CD4-positive, CD25-positive, alpha-beta regulatory T cell (primary cell): ENCODE measurements at regions not wholly inside any gene's neighbourhood (a gene's known extent, or its start where the extent isn't known, plus 50 kb on each side); places are given as distances from the start of the nearest gene placed in this dataset.
"Not testable (repeated sequence)": the region's sequence is repeated elsewhere in the genome, so short reads cannot be mapped to it uniquely, and the experiment has no call there.

Source experiments
- ATAC-seq, 2 donors: fragments of 150-1000 bp; cut with Tn5 transposase; one replicate each; pipeline ENCODE4 v1.10.0; 2021; ENCODE audit warnings: low read depth in 2 of 2, moderate number of reproducible peaks in 2 of 2, moderate library complexity in 1 of 2
- DNase-seq, 3 donors: peaks; one replicate each; pipeline versions ENCODE4 v3.0.0 to v3.0.0-alpha.2; 2012 to 2022; ENCODE audit warnings: mixed read lengths in 1 of 3
- H3K27ac ChIP-seq: one replicate; pipeline ENCODE4 v1.7.0; 2013; ENCODE audit warnings: mild to moderate bottlenecking, low read length; ENCODE audit not compliant: insufficient read depth, poor library complexity, severe bottlenecking
- H3K27me3 ChIP-seq: one replicate; pipeline ENCODE4 v1.7.0; 2013; ENCODE audit warnings: low read length; ENCODE audit not compliant: control insufficient read depth, insufficient read depth
- H3K36me3 ChIP-seq: one replicate; pipeline ENCODE4 v1.7.0; 2013; ENCODE audit warnings: mild to moderate bottlenecking, low read length, moderate library complexity; ENCODE audit not compliant: control insufficient read depth, insufficient read depth
- H3K4me1 ChIP-seq: 2 replicates; pipeline ENCODE4 v1.7.0; 2013; ENCODE audit warnings: mild to moderate bottlenecking, low read length; ENCODE audit not compliant: insufficient read depth, control insufficient read depth, poor library complexity, severe bottlenecking
- H3K4me3 ChIP-seq: one replicate; pipeline ENCODE4 v1.7.0; 2013; ENCODE audit warnings: low read depth, mild to moderate bottlenecking, low read length, moderate library complexity
- H3K9me3 ChIP-seq, 2 experiments: 1 replicate in 1 of 2; 2 replicates in 1 of 2; pipeline ENCODE4 v1.7.0; 2013; ENCODE audit warnings: low read length in 2 of 2, mild to moderate bottlenecking in 1 of 2, moderate library complexity in 1 of 2; ENCODE audit not compliant: control insufficient read depth in 2 of 2
- H3K27ac Mint-ChIP-seq, 3 donors: one replicate each; pipeline ENCODE4 v1.8.0; 2020 to 2022; ENCODE audit warnings: mild to moderate bottlenecking in 3 of 3, mixed read lengths in 3 of 3, moderate library complexity in 2 of 3
- H3K27me3 Mint-ChIP-seq: one replicate; pipeline ENCODE4 v1.8.0; 2022; ENCODE audit warnings: mild to moderate bottlenecking, mixed read lengths
- H3K36me3 Mint-ChIP-seq: one replicate; pipeline ENCODE4 v1.8.0; 2020; ENCODE audit warnings: mixed read lengths
- H3K4me1 Mint-ChIP-seq, 4 donors: one replicate each; pipeline ENCODE4 v1.8.0; 2020 to 2022; ENCODE audit warnings: mixed read lengths in 4 of 4, mild to moderate bottlenecking in 1 of 4
- H3K4me3 Mint-ChIP-seq, 4 donors: one replicate each; pipeline ENCODE4 v1.8.0; 2020 to 2022; ENCODE audit warnings: mild to moderate bottlenecking in 4 of 4, mixed read lengths in 4 of 4, moderate library complexity in 3 of 4
- H3K9me3 Mint-ChIP-seq, 7 donors: one replicate each; pipeline ENCODE4 v1.8.0; 2020 to 2022; ENCODE audit warnings: mixed read lengths in 7 of 7, mild to moderate bottlenecking in 3 of 7, moderate library complexity in 2 of 7

DNA sequence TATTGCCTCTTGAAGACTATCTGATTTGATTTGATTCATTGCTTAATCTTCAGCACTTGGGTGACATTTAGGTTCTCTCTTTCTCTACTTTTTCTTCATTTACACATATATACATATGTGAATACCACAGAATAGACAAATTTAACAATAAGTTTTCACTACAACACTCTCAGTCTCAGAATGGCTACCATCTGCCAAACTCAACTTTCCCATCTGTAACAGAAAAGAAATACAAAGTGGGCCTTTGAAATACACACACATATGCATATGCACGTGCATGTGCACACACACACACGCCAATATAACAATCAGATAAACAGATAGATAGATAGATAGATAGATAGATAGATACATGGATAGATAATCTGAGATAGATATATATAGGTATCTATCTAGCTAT lies 762.8 kb upstream of the NUDT12 start:
- no peak overlapping the region for H3K4me3 ChIP-seq
- H3K27ac Mint-ChIP-seq, result no peak overlapping the region
- H3K4me1 ChIP-seq, result no peaks in the 10 kb centered on the region
- no peak overlapping the region for H3K27ac ChIP-seq
- H3K9me3 ChIP-seq, result peaks cover 0 to 2% of the 10 kb centered on the region in 2 experiments
- no peaks in the 10 kb centered on the region for H3K36me3 Mint-ChIP-seq
- no peak overlapping the region for H3K4me3 Mint-ChIP-seq
- H3K4me1 Mint-ChIP-seq, result no peaks in the 10 kb centered on the region
- DNase-seq (no peak), ATAC-seq (no peak)
- peaks cover 1 to 9% (median 4%) of the 10 kb centered on the region in 7 donors for H3K9me3 Mint-ChIP-seq
- no peaks in the 10 kb centered on the region for H3K36me3 ChIP-seq
- no peaks in the 10 kb centered on the region for H3K27me3 Mint-ChIP-seq
- no peaks in the 10 kb centered on the region for H3K27me3 ChIP-seq

DNA sequence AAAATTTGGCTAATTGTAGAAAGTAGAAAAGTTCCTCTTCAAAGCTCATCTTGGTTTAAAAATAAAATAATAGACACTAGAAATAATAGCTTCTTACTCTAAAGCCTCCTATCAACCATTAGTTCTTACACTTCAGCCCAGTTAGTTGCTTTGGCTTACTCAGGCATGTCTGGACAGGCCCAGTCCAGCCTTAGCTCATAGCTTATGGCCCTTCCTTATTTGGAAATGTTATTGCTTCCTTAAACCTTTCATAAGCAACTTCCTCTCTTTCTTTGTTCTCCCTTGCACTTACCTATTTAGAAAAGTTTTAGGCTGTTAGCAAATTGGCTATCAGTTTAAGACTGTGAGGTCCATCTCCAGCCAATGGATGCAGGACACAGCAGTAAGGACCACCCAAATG lies 754.1 kb upstream of the NUDT12 start:
- H3K4me3 ChIP-seq, H3K27me3 Mint-ChIP-seq, H3K9me3 Mint-ChIP-seq, H3K4me1 Mint-ChIP-seq, H3K36me3 ChIP-seq, H3K27ac Mint-ChIP-seq, H3K27ac ChIP-seq, H3K4me3 Mint-ChIP-seq, H3K9me3 ChIP-seq, H3K36me3 Mint-ChIP-seq, ATAC-seq, H3K4me1 ChIP-seq, H3K27me3 ChIP-seq, DNase-seq: not testable (repeated sequence)

GRCh38 chr5:104312481-104312880 lies 749.9 kb upstream of the NUDT12 start:
- Histone ChIP-seq H3K27ac (no peak overlapping the region), H3K4me1 (no peaks in the 10 kb centered on the region), H3K9me3 (peaks cover 0 to 1% of the 10 kb centered on the region in 2 experiments), H3K27me3 (no peaks in the 10 kb centered on the region), H3K4me3 (no peak overlapping the region), H3K36me3 (no peaks in the 10 kb centered on the region)
- no peak overlapping the region for H3K27ac Mint-ChIP-seq
- ATAC-seq (no peak), DNase-seq (no peak)
- no peaks in the 10 kb centered on the region for H3K4me1 Mint-ChIP-seq
- no peaks in the 10 kb centered on the region for H3K36me3 Mint-ChIP-seq
- H3K4me3 Mint-ChIP-seq, result no peak overlapping the region
- peaks cover 0 to 6% (median 0%) of the 10 kb centered on the region in 7 donors for H3K9me3 Mint-ChIP-seq
- no peaks in the 10 kb centered on the region for H3K27me3 Mint-ChIP-seq

DNA sequence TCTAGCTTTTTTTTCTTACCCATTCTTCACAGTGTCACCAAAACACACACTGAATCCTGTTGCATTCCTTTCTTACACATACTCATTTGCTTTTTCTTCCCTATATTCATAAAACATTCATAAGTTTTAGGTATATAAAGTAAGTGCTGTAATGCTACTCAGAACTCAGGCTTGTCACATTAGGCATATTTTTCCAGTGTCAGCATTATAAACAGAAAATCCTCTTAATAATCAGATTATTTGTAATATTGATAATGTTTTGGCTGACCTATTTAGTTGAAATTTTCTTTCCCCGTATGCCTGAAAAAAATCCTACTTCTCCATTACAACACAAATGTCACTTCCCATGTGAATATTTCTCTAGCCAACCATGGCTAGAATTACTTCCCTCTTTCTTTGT lies 743.0 kb upstream of the NUDT12 start:
- H3K27ac ChIP-seq, result no peak overlapping the region
- no peaks in the 10 kb centered on the region for H3K27me3 Mint-ChIP-seq
- H3K36me3 Mint-ChIP-seq, result no peaks in the 10 kb centered on the region
- H3K9me3 ChIP-seq, result no peaks in the 10 kb centered on the region
- ATAC-seq, result no peak
- H3K36me3 ChIP-seq, result no peaks in the 10 kb centered on the region
- no peak overlapping the region for H3K4me3 ChIP-seq
- H3K27me3 ChIP-seq, result no peaks in the 10 kb centered on the region
- no peaks in the 10 kb centered on the region for H3K4me1 ChIP-seq
- no peak for DNase-seq
- no peak overlapping the region for H3K4me3 Mint-ChIP-seq
- H3K4me1 Mint-ChIP-seq, result no peaks in the 10 kb centered on the region
- peaks cover 0 to 7% (median 3%) of the 10 kb centered on the region in 7 donors for H3K9me3 Mint-ChIP-seq
- H3K27ac Mint-ChIP-seq, result no peak overlapping the region

DNA sequence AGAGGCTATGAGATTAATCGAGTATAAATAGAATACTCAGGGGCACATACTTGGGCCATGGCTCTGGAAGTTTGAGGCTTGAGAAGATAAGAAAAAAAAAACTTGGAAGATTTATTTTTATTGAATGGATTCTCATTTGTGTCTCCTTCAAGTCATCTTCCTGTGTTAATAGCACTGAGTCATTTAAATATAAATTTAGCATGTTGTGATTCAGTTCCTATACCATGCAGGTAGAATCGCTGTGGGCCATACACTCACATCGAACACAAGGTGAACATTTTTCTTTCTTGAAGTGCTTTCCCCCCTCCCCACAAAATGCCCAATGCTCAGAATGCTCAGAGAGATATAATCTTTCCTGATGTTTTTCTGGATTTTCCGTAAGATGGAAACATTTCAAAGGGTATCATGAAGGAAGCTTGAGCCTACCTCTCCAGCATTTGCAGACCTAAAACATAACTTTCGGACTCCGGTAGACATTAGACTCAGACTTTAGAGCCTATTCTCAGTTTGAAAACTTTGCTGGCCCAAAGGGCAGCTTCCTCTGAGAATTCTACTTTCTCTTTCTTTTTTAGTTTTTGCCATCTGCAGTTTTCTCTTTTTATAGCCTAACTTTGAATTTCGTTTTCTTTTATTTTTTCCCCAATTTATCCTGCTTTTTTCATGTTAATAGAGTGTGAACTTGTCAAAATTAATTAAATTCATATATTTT lies 737.6 kb upstream of the NUDT12 start:
- DNase-seq (no peak), ATAC-seq (no peak)
- Histone ChIP-seq H3K27ac (no peak overlapping the region), H3K4me3 (no peak overlapping the region), H3K36me3 (no peaks in the 10 kb centered on the region), H3K27me3 (no peaks in the 10 kb centered on the region), H3K4me1 (no peaks in the 10 kb centered on the region), H3K9me3 (peaks cover 0 to 3% of the 10 kb centered on the region in 2 experiments)
- Mint-ChIP-seq H3K27me3 (no peaks in the 10 kb centered on the region), H3K9me3 (peaks cover 0 to 17% (median 8%) of the 10 kb centered on the region in 7 donors), H3K27ac (no peak overlapping the region), H3K4me1 (no peaks in the 10 kb centered on the region), H3K4me3 (no peak overlapping the region), H3K36me3 (no peaks in the 10 kb centered on the region)

DNA sequence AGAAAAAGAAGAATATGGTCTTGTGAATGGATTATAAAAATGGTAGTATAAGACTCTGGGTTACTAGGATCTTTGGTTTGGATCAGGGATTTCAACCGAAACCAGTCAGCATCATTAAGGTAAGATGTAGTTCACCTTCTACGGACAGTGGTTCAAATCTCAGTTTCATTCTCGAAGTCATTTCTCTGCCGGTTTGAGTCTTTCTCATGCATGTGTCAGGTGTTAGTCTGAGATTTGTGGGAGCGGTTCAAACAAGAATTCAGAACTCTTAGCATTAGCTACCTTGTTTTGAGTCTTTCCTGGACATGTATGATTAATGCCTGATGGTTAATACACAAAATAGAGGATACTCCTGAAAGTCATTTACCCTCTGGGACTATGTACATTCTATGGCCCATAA lies 735.9 kb upstream of the NUDT12 start:
- no peaks in the 10 kb centered on the region for H3K27me3 Mint-ChIP-seq
- no peak overlapping the region for H3K4me3 Mint-ChIP-seq
- no peak overlapping the region for H3K4me3 ChIP-seq
- no peak for DNase-seq
- no peak overlapping the region for H3K27ac ChIP-seq
- H3K9me3 Mint-ChIP-seq, result peaks cover 0 to 13% (median 8%) of the 10 kb centered on the region in 7 donors
- no peak overlapping the region for H3K27ac Mint-ChIP-seq
- no peaks in the 10 kb centered on the region for H3K4me1 ChIP-seq
- H3K36me3 Mint-ChIP-seq, result no peaks in the 10 kb centered on the region
- H3K27me3 ChIP-seq, result no peaks in the 10 kb centered on the region
- H3K9me3 ChIP-seq, result peaks cover 0 to 4% of the 10 kb centered on the region in 2 experiments
- no peak for ATAC-seq
- no peaks in the 10 kb centered on the region for H3K36me3 ChIP-seq
- no peaks in the 10 kb centered on the region for H3K4me1 Mint-ChIP-seq

- Mint-ChIP-seq H3K27ac (no peak overlapping the region), H3K36me3 (no peaks in the 10 kb centered on the region), H3K9me3 (peaks cover 2 to 18% (median 9%) of the 10 kb centered on the region in 7 donors)
Observed at GRCh38 chr5:104297076-104297475, 734.5 kb upstream of the NUDT12 start.

DNA sequence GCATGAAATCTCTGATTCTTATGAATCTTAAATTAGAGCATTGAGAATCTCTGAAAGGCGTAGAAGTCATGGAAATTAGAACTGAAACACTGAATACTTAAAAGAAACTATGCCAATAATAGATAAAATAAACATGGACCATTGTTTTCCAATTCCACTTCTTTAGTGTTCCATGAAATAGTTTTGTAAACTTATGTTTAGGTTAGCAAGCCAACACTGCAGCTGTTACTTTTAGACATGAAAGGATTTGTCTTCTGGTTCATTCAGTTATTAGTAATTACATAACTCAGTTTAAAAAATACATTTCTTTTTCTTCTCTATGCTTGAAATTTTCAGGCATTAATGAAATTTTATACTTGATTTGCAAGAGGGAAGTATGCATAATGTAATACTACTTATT lies 733.4 kb upstream of the NUDT12 start:
- Histone ChIP-seq H3K27me3 (no peaks in the 10 kb centered on the region), H3K4me3 (no peak overlapping the region), H3K4me1 (no peaks in the 10 kb centered on the region), H3K27ac (no peak overlapping the region), H3K9me3 (peaks cover 0 to 4% of the 10 kb centered on the region in 2 experiments), H3K36me3 (no peaks in the 10 kb centered on the region)
- Mint-ChIP-seq H3K27me3 (no peaks in the 10 kb centered on the region), H3K27ac (no peak overlapping the region), H3K36me3 (no peaks in the 10 kb centered on the region), H3K4me3 (no peak overlapping the region), H3K9me3 (peaks cover 4 to 23% (median 10%) of the 10 kb centered on the region in 7 donors), H3K4me1 (no peaks in the 10 kb centered on the region)
- no peak for DNase-seq
- ATAC-seq, result no peak

More at GRCh38 chr5:104297076-104297475, 734.5 kb upstream of the NUDT12 start:
- Mint-ChIP-seq H3K27me3 (no peaks in the 10 kb centered on the region), H3K4me1 (no peaks in the 10 kb centered on the region), H3K4me3 (no peak overlapping the region)
- H3K36me3 ChIP-seq, result no peaks in the 10 kb centered on the region
- peaks cover 0 to 4% of the 10 kb centered on the region in 2 experiments for H3K9me3 ChIP-seq
- ATAC-seq (no peak), DNase-seq (no peak)
- no peak overlapping the region for H3K27ac ChIP-seq
- no peak overlapping the region for H3K4me3 ChIP-seq
- no peaks in the 10 kb centered on the region for H3K27me3 ChIP-seq
- no peaks in the 10 kb centered on the region for H3K4me1 ChIP-seq
